HS-5 (cell line): ENCODE measurements at regions not wholly inside any gene's neighbourhood (a gene's known extent, or its start where the extent isn't known, plus 50 kb on each side); places are given as distances from the start of the nearest gene placed in this dataset.
A peak's percentile ranks its signal among the peaks of the same experiment; 100 is the strongest.

Experiments used
- DNase-seq: peaks from one replicate; pipeline ENCODE4 v3.0.0-alpha.2; 2012; ENCODE audit warnings: low read depth

- peak; percentile 53 for DNase-seq
These were observed 764.0 kb upstream of the DPPA4 start for GRCh38 chr3:110101361-110101760.

- DNase-seq: peak; percentile 8
These were observed 769.5 kb upstream of the DPPA4 start for GRCh38 chr3:110106805-110107204.

GRCh38 chr3:110123946-110124345, 786.6 kb upstream of the DPPA4 start:
- no peak for DNase-seq

- no peak for DNase-seq
These were observed 788.7 kb upstream of the DPPA4 start for GRCh38 chr3:110126065-110126464.

- no peak for DNase-seq
These were observed 796.6 kb upstream of the DPPA4 start for GRCh38 chr3:110133971-110134370.

GRCh38 chr3:110139048-110139447, 801.7 kb upstream of the DPPA4 start:
- no peak for DNase-seq

- DNase-seq: no peak
These were observed 802.5 kb upstream of the DPPA4 start for GRCh38 chr3:110139821-110140220.

- DNase-seq: peak; percentile 14
These were observed 812.4 kb upstream of the DPPA4 start for GRCh38 chr3:110149763-110150162.

GRCh38 chr3:110157221-110157620, 819.9 kb upstream of the DPPA4 start:
- no peak for DNase-seq

GRCh38 chr3:110164632-110165369, 827.5 kb upstream of the DPPA4 start:
- no peak for DNase-seq

GRCh38 chr3:110165370-110165743, 828.0 kb upstream of the DPPA4 start:
- no peak for DNase-seq

GRCh38 chr3:110165753-110166152, 828.4 kb upstream of the DPPA4 start:
- DNase-seq: no peak

- no peak for DNase-seq
These were observed 829.4 kb upstream of the DPPA4 start for GRCh38 chr3:110166791-110167190.

GRCh38 chr3:110174908-110175307, 837.6 kb upstream of the DPPA4 start:
- no peak for DNase-seq

- DNase-seq: no peak
These were observed 841.6 kb upstream of the DPPA4 start for GRCh38 chr3:110178965-110179364.

GRCh38 chr3:110180733-110181132, 843.4 kb upstream of the DPPA4 start:
- DNase-seq: no peak

- no peak for DNase-seq
These were observed 843.9 kb upstream of the DPPA4 start for GRCh38 chr3:110181226-110181625.

- no peak for DNase-seq
These were observed 847.2 kb upstream of the DPPA4 start for GRCh38 chr3:110184536-110184935.

GRCh38 chr3:110193074-110193473, 855.7 kb upstream of the DPPA4 start:
- no peak for DNase-seq

GRCh38 chr3:110198717-110199587, 861.6 kb upstream of the DPPA4 start:
- no peak for DNase-seq

GRCh38 chr3:110199588-110199943, 862.2 kb upstream of the DPPA4 start:
- no peak for DNase-seq

GRCh38 chr3:110210086-110210660, 861.4 kb upstream of the NECTIN3 start:
- no peak for DNase-seq

GRCh38 chr3:110226645-110227044, 845.0 kb upstream of the NECTIN3 start:
- no peak for DNase-seq
